Large intestine (tissue), 3 donors: ENCODE measurements at regions not wholly inside any gene's neighbourhood (a gene's known extent, or its start where the extent isn't known, plus 50 kb on each side); places are given as distances from the start of the nearest gene placed in this dataset.
"Not testable (repeated sequence)": the region's sequence is repeated elsewhere in the genome, so short reads cannot be mapped to it uniquely, and the experiment has no call there.

Experiments
- DNase-seq, 2 donors: peaks; one replicate each; pipeline versions ENCODE4 v3.0.0 to v3.0.0-alpha.2; 2013
- H3K27ac ChIP-seq: one replicate; pipeline ENCODE4 v1.5.1; 2013; ENCODE audit warnings: low read length
- H3K27me3 ChIP-seq: 2 replicates; pipeline ENCODE4 v1.6.1; 2013; ENCODE audit warnings: low read length; ENCODE audit not compliant: control insufficient read depth, insufficient read depth
- H3K36me3 ChIP-seq: 2 replicates; pipeline ENCODE4 v1.6.1; 2013; ENCODE audit warnings: low read length; ENCODE audit not compliant: control insufficient read depth, insufficient read depth
- H3K4me1 ChIP-seq: one replicate; pipeline ENCODE4 v1.6.1; 2013; ENCODE audit warnings: low read length; ENCODE audit not compliant: control insufficient read depth, insufficient read depth
- H3K4me3 ChIP-seq: one replicate; pipeline ENCODE4 v1.5.1; 2013; ENCODE audit warnings: low read length
- H3K9me3 ChIP-seq: one replicate; pipeline ENCODE4 v1.6.1; 2013; ENCODE audit warnings: mild to moderate bottlenecking, low read depth, low read length, moderate library complexity; ENCODE audit not compliant: control insufficient read depth
- WGBS: methylation state at CpG from one replicate; pipeline ENCODE4 v1.1.5; 2013; ENCODE audit warnings: low lambda C conversion rate; ENCODE audit not compliant: insufficient coverage; 5-methylcytosine and 5-hydroxymethylcytosine counted together

- H3K4me1 ChIP-seq = no peaks in the 10 kb centered on the region
- no peaks in the 10 kb centered on the region for H3K9me3 ChIP-seq
- DNase-seq = no peak
- no peak overlapping the region for H3K4me3 ChIP-seq
- H3K27ac ChIP-seq = no peak overlapping the region
- H3K27me3 ChIP-seq = no peaks in the 10 kb centered on the region
- no CpG with 5 or more reads among the region's 4 CpGs for WGBS
- no peaks in the 10 kb centered on the region for H3K36me3 ChIP-seq
These were observed 203.8 kb upstream of the SFSWAP start for GRCh38 chr12:131507094-131507493.

- H3K9me3 ChIP-seq = no peaks in the 10 kb centered on the region
- DNase-seq = no peak
- 100% methylated on average over 1 of the region's 9 CpGs for WGBS
- H3K27ac ChIP-seq = no peak overlapping the region
- no peaks in the 10 kb centered on the region for H3K4me1 ChIP-seq
- H3K27me3 ChIP-seq = no peaks in the 10 kb centered on the region
- H3K36me3 ChIP-seq = no peaks in the 10 kb centered on the region
- no peak overlapping the region for H3K4me3 ChIP-seq
These were observed 203.0 kb upstream of the SFSWAP start for GRCh38 chr12:131507881-131508280.

- no peaks in the 10 kb centered on the region for H3K9me3 ChIP-seq
- DNase-seq = no peak
- no peak overlapping the region for H3K27ac ChIP-seq
- H3K4me3 ChIP-seq = no peak overlapping the region
- 100% methylated on average over 1 of the region's 7 CpGs for WGBS
- no peaks in the 10 kb centered on the region for H3K27me3 ChIP-seq
- H3K36me3 ChIP-seq = no peaks in the 10 kb centered on the region
- H3K4me1 ChIP-seq = no peaks in the 10 kb centered on the region
These were observed 201.2 kb upstream of the SFSWAP start for GRCh38 chr12:131509701-131510100.

- no peak overlapping the region for H3K27ac ChIP-seq
- no peaks in the 10 kb centered on the region for H3K27me3 ChIP-seq
- no CpG with 5 or more reads among the region's 4 CpGs for WGBS
- H3K4me3 ChIP-seq = no peak overlapping the region
- H3K4me1 ChIP-seq = no peaks in the 10 kb centered on the region
- no peaks in the 10 kb centered on the region for H3K36me3 ChIP-seq
- no peak for DNase-seq
- no peaks in the 10 kb centered on the region for H3K9me3 ChIP-seq
These were observed 200.5 kb upstream of the SFSWAP start for GRCh38 chr12:131510431-131510830.

- Histone ChIP-seq H3K4me3 (no peak overlapping the region), H3K9me3 (no peaks in the 10 kb centered on the region), H3K27ac (no peak overlapping the region), H3K36me3 (no peaks in the 10 kb centered on the region), H3K27me3 (no peaks in the 10 kb centered on the region), H3K4me1 (no peaks in the 10 kb centered on the region)
- no peak for DNase-seq
- no CpG with 5 or more reads among the region's 7 CpGs for WGBS
These were observed 199.5 kb upstream of the SFSWAP start for GRCh38 chr12:131511391-131511802.

GRCh38 chr12:131511803-131512561 lies 198.9 kb upstream of the SFSWAP start:
- Histone ChIP-seq H3K4me3 (no peak overlapping the region), H3K36me3 (no peaks in the 10 kb centered on the region), H3K27ac (no peak overlapping the region), H3K9me3 (no peaks in the 10 kb centered on the region), H3K27me3 (no peaks in the 10 kb centered on the region), H3K4me1 (no peaks in the 10 kb centered on the region)
- WGBS = no CpG with 5 or more reads among the region's 11 CpGs
- no peak for DNase-seq

GRCh38 chr12:131513606-131514005 lies 197.3 kb upstream of the SFSWAP start:
- no peak for DNase-seq
- H3K4me3 ChIP-seq = no peak overlapping the region
- H3K27me3 ChIP-seq = no peaks in the 10 kb centered on the region
- no peak overlapping the region for H3K27ac ChIP-seq
- peaks cover 4% of the 10 kb centered on the region for H3K9me3 ChIP-seq
- WGBS = no CpG with 5 or more reads among the region's 6 CpGs
- H3K4me1 ChIP-seq = no peaks in the 10 kb centered on the region
- no peaks in the 10 kb centered on the region for H3K36me3 ChIP-seq

GRCh38 chr12:131520553-131520952 lies 190.3 kb upstream of the SFSWAP start:
- no CpG with 5 or more reads among the region's 8 CpGs for WGBS
- not testable (repeated sequence) for H3K9me3 ChIP-seq, H3K27ac ChIP-seq

GRCh38 chr12:131521326-131521725 lies 189.6 kb upstream of the SFSWAP start:
- no peak overlapping the region for H3K4me3 ChIP-seq
- no CpG with 5 or more reads among the region's 6 CpGs for WGBS

More at GRCh38 chr12:131520553-131520952, 190.3 kb upstream of the SFSWAP start:
- H3K36me3 ChIP-seq, H3K4me3 ChIP-seq, H3K4me1 ChIP-seq, DNase-seq, H3K27me3 ChIP-seq: not testable (repeated sequence)

GRCh38 chr12:131525795-131526508 lies 184.9 kb upstream of the SFSWAP start:
- no CpG with 5 or more reads among the region's 23 CpGs for WGBS
- no peak overlapping the region for H3K27ac ChIP-seq
- no peaks in the 10 kb centered on the region for H3K36me3 ChIP-seq
- DNase-seq = no peak
- no peak overlapping the region for H3K4me3 ChIP-seq
- no peaks in the 10 kb centered on the region for H3K4me1 ChIP-seq
- no peaks in the 10 kb centered on the region for H3K9me3 ChIP-seq
- H3K27me3 ChIP-seq = peaks cover 5% of the 10 kb centered on the region

More at GRCh38 chr12:131521326-131521725, 189.6 kb upstream of the SFSWAP start:
- no peak for DNase-seq
- Histone ChIP-seq H3K27me3 (peaks cover 5% of the 10 kb centered on the region), H3K36me3 (no peaks in the 10 kb centered on the region), H3K4me1 (no peaks in the 10 kb centered on the region), H3K9me3 (peaks cover 4% of the 10 kb centered on the region), H3K27ac (no peak overlapping the region)
